ENCODE measurements at regions not wholly inside any gene's neighbourhood (a gene's known extent, or its start where the extent isn't known, plus 50 kb on each side); places are given as distances from the start of the nearest gene placed in this dataset.

- H3K36me3 Mint-ChIP-seq (ENCODE audit: low read depth): no peaks in the 10 kb centered on the region
- no peaks in the 10 kb centered on the region for H3K9me3 Mint-ChIP-seq
- Histone ChIP-seq H3K4me3 (no peak overlapping the region), H3K79me2 (replicated peaks; ENCODE audit: insufficient read depth) (no peaks in the 10 kb centered on the region), H3K4me1 (ENCODE audit: insufficient read depth) (no peaks in the 10 kb centered on the region; the same call in 1 of the 2 replicates), H3K27me3 (ENCODE audit: insufficient read depth) (no peaks in the 10 kb centered on the region), H3K27ac (ENCODE audit: low read depth) (no peak overlapping the region), H4K20me1 (replicated peaks; ENCODE audit: insufficient read depth) (no peaks in the 10 kb centered on the region), H3K9me2 (ENCODE audit: insufficient read depth) (no peaks in the 10 kb centered on the region), H3F3A (replicated peaks; ENCODE audit: low read depth) (no peaks in the 10 kb centered on the region), H3K4me2 (no peak overlapping the region), H2AFZ (no peak overlapping the region), H3K36me3 (ENCODE audit: insufficient read depth) (no peaks in the 10 kb centered on the region)
- peaks cover 49% of the 10 kb centered on the region for H3K4me1 Mint-ChIP-seq
- peak; percentile 87 for DNase-seq (ENCODE audit: low spot score)
- ATAC-seq: peak; percentile 80
- H3K27me3 Mint-ChIP-seq (ENCODE audit: insufficient read depth, low read depth, poor library complexity): no peaks in the 10 kb centered on the region
- TF ChIP-seq POLR2AphosphoS5 (IDR thresholded peaks at IDR 0.05; ENCODE audit: low read depth) (no peak), ZNF331 (CRISPR knock-in tag; IDR thresholded peaks at IDR 0.05; ENCODE audit: low read depth) (no peak), ZNF114 (CRISPR knock-in tag; IDR thresholded peaks at IDR 0.05) (no peak), JUNB (IDR thresholded peaks at IDR 0.05; ENCODE audit: unreplicated experiment) (no peak), ZNF462 (CRISPR knock-in tag; IDR thresholded peaks at IDR 0.05) (no peak)
- TF ChIP-seq, protein P1, sequence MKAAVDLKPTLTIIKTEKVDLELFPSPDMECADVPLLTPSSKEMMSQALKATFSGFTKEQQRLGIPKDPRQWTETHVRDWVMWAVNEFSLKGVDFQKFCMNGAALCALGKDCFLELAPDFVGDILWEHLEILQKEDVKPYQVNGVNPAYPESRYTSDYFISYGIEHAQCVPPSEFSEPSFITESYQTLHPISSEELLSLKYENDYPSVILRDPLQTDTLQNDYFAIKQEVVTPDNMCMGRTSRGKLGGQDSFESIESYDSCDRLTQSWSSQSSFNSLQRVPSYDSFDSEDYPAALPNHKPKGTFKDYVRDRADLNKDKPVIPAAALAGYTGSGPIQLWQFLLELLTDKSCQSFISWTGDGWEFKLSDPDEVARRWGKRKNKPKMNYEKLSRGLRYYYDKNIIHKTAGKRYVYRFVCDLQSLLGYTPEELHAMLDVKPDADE (IDR thresholded peaks at IDR 0.05): no peak
- TF ChIP-seq, protein P2, sequence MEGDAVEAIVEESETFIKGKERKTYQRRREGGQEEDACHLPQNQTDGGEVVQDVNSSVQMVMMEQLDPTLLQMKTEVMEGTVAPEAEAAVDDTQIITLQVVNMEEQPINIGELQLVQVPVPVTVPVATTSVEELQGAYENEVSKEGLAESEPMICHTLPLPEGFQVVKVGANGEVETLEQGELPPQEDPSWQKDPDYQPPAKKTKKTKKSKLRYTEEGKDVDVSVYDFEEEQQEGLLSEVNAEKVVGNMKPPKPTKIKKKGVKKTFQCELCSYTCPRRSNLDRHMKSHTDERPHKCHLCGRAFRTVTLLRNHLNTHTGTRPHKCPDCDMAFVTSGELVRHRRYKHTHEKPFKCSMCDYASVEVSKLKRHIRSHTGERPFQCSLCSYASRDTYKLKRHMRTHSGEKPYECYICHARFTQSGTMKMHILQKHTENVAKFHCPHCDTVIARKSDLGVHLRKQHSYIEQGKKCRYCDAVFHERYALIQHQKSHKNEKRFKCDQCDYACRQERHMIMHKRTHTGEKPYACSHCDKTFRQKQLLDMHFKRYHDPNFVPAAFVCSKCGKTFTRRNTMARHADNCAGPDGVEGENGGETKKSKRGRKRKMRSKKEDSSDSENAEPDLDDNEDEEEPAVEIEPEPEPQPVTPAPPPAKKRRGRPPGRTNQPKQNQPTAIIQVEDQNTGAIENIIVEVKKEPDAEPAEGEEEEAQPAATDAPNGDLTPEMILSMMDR (conservative IDR thresholded peaks at IDR 0.05; ENCODE audit: low read depth in 2 of 2): peak; percentile 48 to 66; a peak in 3 of 4 replicates
- no peak overlapping the region for H3K4me3 Mint-ChIP-seq
- no peak overlapping the region for H3K27ac Mint-ChIP-seq
Observed at GRCh38 chr13:27338816-27339215, 68.2 kb downstream of the RASL11A start.

All from GM23338 (cell line).